DND-41 (cell line): ENCODE measurements at regions not wholly inside any gene's neighbourhood (a gene's known extent, or its start where the extent isn't known, plus 50 kb on each side); places are given as distances from the start of the nearest gene placed in this dataset.

Experiments
- ATAC-seq: fragments of 200-7000 bp; cut with Tn5 transposase; 3 replicates; pipeline ENCODE4 v1.9.1; 2021; ENCODE audit warnings: low read depth; ENCODE audit not compliant: insufficient read depth
- DNase-seq: peaks from one replicate; pipeline ENCODE4 v3.0.0-alpha.2; 2020
- H2AFZ ChIP-seq: 2 replicates; pipeline ENCODE4 v1.6.0; 2012; ENCODE audit warnings: low read depth, low read length
- H3K27ac ChIP-seq: 2 replicates; pipeline ENCODE4 v1.5.1; 2012; ENCODE audit warnings: low read length, inconsistent platforms
- H3K27me3 ChIP-seq: fragments of 200-600 bp; sonication (generic); 2 replicates; pipeline ENCODE4 v1.6.0; 2012; ENCODE audit warnings: low read length, mild to moderate bottlenecking, inconsistent platforms; ENCODE audit not compliant: insufficient read depth, poor library complexity
- H3K36me3 ChIP-seq: 2 replicates; pipeline ENCODE4 v1.5.1; 2012; ENCODE audit warnings: low read length, inconsistent platforms; ENCODE audit not compliant: insufficient read depth
- H3K4me1 ChIP-seq: 2 replicates; pipeline ENCODE4 v1.5.1; 2012; ENCODE audit warnings: mild to moderate bottlenecking, low read length; ENCODE audit not compliant: insufficient read depth
- H3K4me2 ChIP-seq: 2 replicates; pipeline ENCODE4 v1.6.0; 2012; ENCODE audit warnings: mild to moderate bottlenecking, moderate library complexity, low read length, inconsistent platforms; ENCODE audit not compliant: insufficient read depth
- H3K4me3 ChIP-seq, 2 experiments: fragments of 200-600 bp in 1 of 2; shearing (Covaris generic) in 1 of 2; 2 replicates each; pipeline ENCODE4 v1.5.1; 2012 to 2016; ENCODE audit warnings: inconsistent platforms in 2 of 2, low read length in 2 of 2, mild to moderate bottlenecking in 2 of 2, low read depth in 1 of 2, moderate library complexity in 1 of 2
- H3K79me2 ChIP-seq: 2 replicates; pipeline ENCODE4 v1.6.0; 2012; ENCODE audit warnings: low read length, inconsistent platforms; ENCODE audit not compliant: insufficient read depth
- H3K9ac ChIP-seq: 2 replicates; pipeline ENCODE4 v1.6.0; 2012; ENCODE audit warnings: low read depth, mild to moderate bottlenecking, inconsistent platforms, low read length, moderate library complexity
- H3K9me3 ChIP-seq: 2 replicates; pipeline ENCODE4 v1.5.1; 2012; ENCODE audit warnings: low read length, moderate library complexity, mild to moderate bottlenecking, inconsistent platforms; ENCODE audit not compliant: insufficient read depth, severe bottlenecking
- H4K20me1 ChIP-seq: 2 replicates; pipeline ENCODE4 v1.6.0; 2012; ENCODE audit warnings: low read length; ENCODE audit not compliant: insufficient read depth
- CTCF ChIP-seq: IDR thresholded peaks from 2 replicates; pipeline ENCODE4 v1.5.1; 2012; ENCODE audit warnings: borderline replicate concordance, low read length, moderate library complexity, mild to moderate bottlenecking; ENCODE audit not compliant: poor library complexity, severe bottlenecking; ENCODE audit errors: extremely low read depth
- EZH2 ChIP-seq: IDR thresholded peaks from 3 replicates; pipeline ENCODE4 v1.6.1; 2012; ENCODE audit warnings: borderline replicate concordance, low read depth, mild to moderate bottlenecking, moderate library complexity, low read length, inconsistent platforms; ENCODE audit not compliant: severe bottlenecking

- TF ChIP-seq CTCF (no peak), EZH2 (no peak)
- Histone ChIP-seq H3K9ac (no peak overlapping the region), H3K27me3 (no peaks in the 10 kb centered on the region), H2AFZ (no peak overlapping the region), H3K4me1 (no peaks in the 10 kb centered on the region), H3K36me3 (no peaks in the 10 kb centered on the region), H4K20me1 (no peaks in the 10 kb centered on the region), H3K27ac (no peak overlapping the region), H3K79me2 (no peaks in the 10 kb centered on the region), H3K4me2 (no peak overlapping the region), H3K4me3 (no peak overlapping the region), H3K9me3 (no peaks in the 10 kb centered on the region)
- no peak for DNase-seq
- ATAC-seq, result no peak
Measured at GRCh38 chr14:48417715-48418500, 742.5 kb upstream of the MDGA2 start.

GRCh38 chr14:48401321-48401720 lies 725.9 kb upstream of the MDGA2 start:
- H3K9ac ChIP-seq, result no peak overlapping the region
- H3K4me1 ChIP-seq, result no peaks in the 10 kb centered on the region
- no peaks in the 10 kb centered on the region for H3K79me2 ChIP-seq
- no peaks in the 10 kb centered on the region for H4K20me1 ChIP-seq
- no peak for DNase-seq
- no peak overlapping the region for H3K27ac ChIP-seq
- H3K4me3 ChIP-seq, result no peak overlapping the region
- H3K4me2 ChIP-seq, result no peak overlapping the region
- H2AFZ ChIP-seq, result no peak overlapping the region
- ATAC-seq, result no peak
- no peaks in the 10 kb centered on the region for H3K9me3 ChIP-seq
- no peaks in the 10 kb centered on the region for H3K27me3 ChIP-seq
- TF ChIP-seq EZH2 (no peak), CTCF (no peak)
- no peaks in the 10 kb centered on the region for H3K36me3 ChIP-seq

GRCh38 chr14:48398675-48399282 lies 723.4 kb upstream of the MDGA2 start:
- no peaks in the 10 kb centered on the region for H3K79me2 ChIP-seq
- H4K20me1 ChIP-seq, result no peaks in the 10 kb centered on the region
- DNase-seq (peak; percentile 8), ATAC-seq (peak; percentile 65; the same call in 2 of the 3 replicates)
- no peaks in the 10 kb centered on the region for H3K9me3 ChIP-seq
- TF ChIP-seq CTCF, result peak; percentile 81
- no peak for TF ChIP-seq EZH2
- no peak overlapping the region for H2AFZ ChIP-seq
- H3K4me1 ChIP-seq, result no peaks in the 10 kb centered on the region
- no peaks in the 10 kb centered on the region for H3K27me3 ChIP-seq
- no peak overlapping the region for H3K27ac ChIP-seq
- H3K4me2 ChIP-seq, result no peak overlapping the region
- H3K9ac ChIP-seq, result no peak overlapping the region
- H3K36me3 ChIP-seq, result no peaks in the 10 kb centered on the region
- no peak overlapping the region for H3K4me3 ChIP-seq
